Fibroblast of lung (primary cell): ENCODE measurements at regions not wholly inside any gene's neighbourhood (a gene's known extent, or its start where the extent isn't known, plus 50 kb on each side); places are given as distances from the start of the nearest gene placed in this dataset.

Source experiments
- EZH2 ChIP-seq: IDR thresholded peaks from 2 replicates; pipeline ENCODE4 v1.5.1; 2012; ENCODE audit warnings: low read length, control low read depth, mild to moderate bottlenecking; ENCODE audit errors: missing control alignments
- TF ChIP-seq, protein P1 (sequence below), 2 donors: IDR thresholded peaks in 1 of 2; conservative IDR thresholded peaks in 1 of 2; 1 replicate in 1 of 2; 2 replicates in 1 of 2; pipeline ENCODE4 v1.5.1; 2011 to 2012; ENCODE audit warnings: low read length in 2 of 2, control low read depth in 1 of 2, inconsistent platforms in 1 of 2, low read depth in 1 of 2, mild to moderate bottlenecking in 1 of 2

DNA sequence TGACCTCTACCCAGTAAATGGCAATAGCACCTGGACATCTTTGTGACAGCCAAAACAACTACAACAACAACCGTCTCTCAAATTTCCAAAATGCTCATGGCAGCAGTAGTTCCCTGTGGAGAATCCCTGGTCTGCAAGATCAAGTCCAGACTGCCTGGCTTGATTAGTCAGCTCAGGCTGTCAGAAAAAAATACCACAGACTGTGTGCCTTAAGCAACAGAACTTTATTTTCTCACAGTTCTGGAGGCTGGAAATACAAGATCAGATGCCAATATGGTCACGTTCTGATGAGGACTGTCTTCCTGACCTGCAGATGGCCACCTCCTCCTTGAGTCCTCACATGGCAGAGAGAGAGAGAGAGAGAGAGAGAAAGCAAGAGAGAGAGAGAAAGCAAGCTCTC is 52.3 kb upstream of the MOCS2 start:
- TF ChIP-seq, protein P1, sequence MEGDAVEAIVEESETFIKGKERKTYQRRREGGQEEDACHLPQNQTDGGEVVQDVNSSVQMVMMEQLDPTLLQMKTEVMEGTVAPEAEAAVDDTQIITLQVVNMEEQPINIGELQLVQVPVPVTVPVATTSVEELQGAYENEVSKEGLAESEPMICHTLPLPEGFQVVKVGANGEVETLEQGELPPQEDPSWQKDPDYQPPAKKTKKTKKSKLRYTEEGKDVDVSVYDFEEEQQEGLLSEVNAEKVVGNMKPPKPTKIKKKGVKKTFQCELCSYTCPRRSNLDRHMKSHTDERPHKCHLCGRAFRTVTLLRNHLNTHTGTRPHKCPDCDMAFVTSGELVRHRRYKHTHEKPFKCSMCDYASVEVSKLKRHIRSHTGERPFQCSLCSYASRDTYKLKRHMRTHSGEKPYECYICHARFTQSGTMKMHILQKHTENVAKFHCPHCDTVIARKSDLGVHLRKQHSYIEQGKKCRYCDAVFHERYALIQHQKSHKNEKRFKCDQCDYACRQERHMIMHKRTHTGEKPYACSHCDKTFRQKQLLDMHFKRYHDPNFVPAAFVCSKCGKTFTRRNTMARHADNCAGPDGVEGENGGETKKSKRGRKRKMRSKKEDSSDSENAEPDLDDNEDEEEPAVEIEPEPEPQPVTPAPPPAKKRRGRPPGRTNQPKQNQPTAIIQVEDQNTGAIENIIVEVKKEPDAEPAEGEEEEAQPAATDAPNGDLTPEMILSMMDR (conservative IDR thresholded peaks at IDR 0.05 in 1 of 2, IDR thresholded peaks at IDR 0.05 in 1 of 2; ENCODE audit: low read depth in 1 of 2, low read length in 2 of 2): no peak
- no peak for TF ChIP-seq EZH2
